ELF-1 (cell line): ENCODE measurements at regions not wholly inside any gene's neighbourhood (a gene's known extent, or its start where the extent isn't known, plus 50 kb on each side); places are given as distances from the start of the nearest gene placed in this dataset.
"Not testable (repeated sequence)": the region's sequence is repeated elsewhere in the genome, so short reads cannot be mapped to it uniquely, and the experiment has no call there.

Experiments used
- DNase-seq: peaks from one replicate; pipeline ENCODE4 v3.0.0-alpha.2; 2016; ENCODE audit warnings: low read depth, low spot score

- not testable (repeated sequence) for DNase-seq
Observed at GRCh38 chr13:109979676-109980075, 193.3 kb upstream of the IRS2 start.

GRCh38 chr13:109979228-109979627 is 192.8 kb upstream of the IRS2 start:
- peak; percentile 13 for DNase-seq

GRCh38 chr13:109977212-109977968 is 191.0 kb upstream of the IRS2 start:
- no peak for DNase-seq

GRCh38 chr13:109976206-109976997 is 190.0 kb upstream of the IRS2 start:
- DNase-seq, result no peak

GRCh38 chr13:109974354-109974753 is 188.0 kb upstream of the IRS2 start:
- no peak for DNase-seq

GRCh38 chr13:109973279-109973678 is 186.9 kb upstream of the IRS2 start:
- no peak for DNase-seq

- no peak for DNase-seq
Observed at GRCh38 chr13:109971456-109972090, 185.2 kb upstream of the IRS2 start.

- DNase-seq, result no peak
Observed at GRCh38 chr13:109971006-109971405, 184.6 kb upstream of the IRS2 start.

- no peak for DNase-seq
Observed at GRCh38 chr13:109968876-109969577, 182.6 kb upstream of the IRS2 start.

GRCh38 chr13:109963960-109964563 is 177.7 kb upstream of the IRS2 start:
- no peak for DNase-seq

- DNase-seq, result no peak
Observed at GRCh38 chr13:109963384-109963783, 177.0 kb upstream of the IRS2 start.

- no peak for DNase-seq
Observed at GRCh38 chr13:109959903-109960302, 173.5 kb upstream of the IRS2 start.

- no peak for DNase-seq
Observed at GRCh38 chr13:109957875-109958274, 171.5 kb upstream of the IRS2 start.

- DNase-seq, result no peak
Observed at GRCh38 chr13:109955598-109955997, 169.2 kb upstream of the IRS2 start.

- DNase-seq, result no peak
Observed at GRCh38 chr13:109954441-109954840, 168.1 kb upstream of the IRS2 start.

GRCh38 chr13:109951491-109951890 is 165.1 kb upstream of the IRS2 start:
- no peak for DNase-seq

GRCh38 chr13:109949397-109949796 is 163.0 kb upstream of the IRS2 start:
- no peak for DNase-seq

- DNase-seq, result no peak
Observed at GRCh38 chr13:109947006-109947405, 160.6 kb upstream of the IRS2 start.

GRCh38 chr13:109945206-109945960 is 159.0 kb upstream of the IRS2 start:
- no peak for DNase-seq

GRCh38 chr13:109941951-109942350 is 155.6 kb upstream of the IRS2 start:
- no peak for DNase-seq

- DNase-seq, result no peak
Observed at GRCh38 chr13:109941221-109941620, 154.8 kb upstream of the IRS2 start.
